ENCODE measurements at regions not wholly inside any gene's neighbourhood (a gene's known extent, or its start where the extent isn't known, plus 50 kb on each side); places are given as distances from the start of the nearest gene placed in this dataset.

DNA sequence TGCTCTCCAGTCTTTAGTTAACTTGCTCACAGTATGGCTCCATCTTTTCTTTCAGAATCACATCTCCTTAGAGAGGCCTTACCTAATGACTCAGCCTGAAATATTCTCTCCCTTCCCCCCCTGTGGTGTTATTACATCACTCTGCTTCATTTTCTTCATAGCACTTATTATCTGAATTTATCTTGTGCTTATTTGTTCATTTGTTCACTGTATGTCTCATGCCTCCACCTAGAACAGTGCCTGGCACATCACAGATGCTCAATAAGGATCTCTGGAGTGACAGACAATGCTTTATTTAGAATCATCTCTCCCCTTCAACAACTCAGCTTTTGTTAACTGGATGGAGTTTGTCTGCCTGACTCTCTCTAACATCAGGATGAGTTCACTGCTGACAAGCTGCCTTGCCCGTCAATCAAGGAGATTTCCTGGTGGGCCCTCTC is 96.6 kb upstream of the MAN1A1 start:
- no peak overlapping the region for H3K27ac Mint-ChIP-seq
- ATAC-seq, result no peak; the same call in 1 of the 2 replicates
- CTCF ChIA-PET, result no interaction called here

DNA sequence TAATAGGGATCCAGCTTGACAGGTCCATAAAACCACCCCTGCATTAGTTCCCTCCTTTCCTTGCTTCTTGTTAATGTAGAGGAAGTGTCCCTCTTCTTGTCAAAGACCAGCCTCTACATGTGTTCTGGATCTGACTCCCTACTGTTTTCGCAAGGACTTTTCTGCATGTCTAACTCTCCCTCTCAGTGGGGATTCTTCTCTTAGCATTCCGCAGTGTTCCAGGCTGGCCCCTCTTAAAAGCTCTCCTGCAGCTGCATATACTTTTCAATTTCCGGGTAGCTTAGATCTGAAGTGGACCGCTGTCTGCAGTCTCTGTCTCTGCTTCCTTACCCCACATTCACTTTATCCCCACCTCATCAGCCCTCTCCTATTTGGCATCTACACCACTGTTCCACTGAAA is 96.1 kb upstream of the MAN1A1 start:
- H3K4me3 Mint-ChIP-seq, result no peak overlapping the region
- no peak overlapping the region for H3K27ac Mint-ChIP-seq
- H3K36me3 Mint-ChIP-seq, result no peaks in the 10 kb centered on the region
- POLR2A ChIA-PET, result interaction anchor here (0.6 kb wide), 1 partner anchor 603 kb away, joined by 3 read pairs; no protein-coding TSS in a partner anchor
- no peak for DNase-seq (ENCODE audit: low spot score)
- H3K27me3 Mint-ChIP-seq (ENCODE audit: low read depth), result no peaks in the 10 kb centered on the region
- CTCF ChIA-PET, result no interaction called here
- peaks cover 17% of the 10 kb centered on the region for H3K9me3 Mint-ChIP-seq
- ATAC-seq, result peak; percentile 55
- peaks cover 18% of the 10 kb centered on the region for H3K4me1 Mint-ChIP-seq
- TF ChIP-seq RORB (CRISPR knock-in tag; IDR thresholded peaks at IDR 0.05) (no peak), MYBL2 (CRISPR knock-in tag; IDR thresholded peaks at IDR 0.05) (no peak), ZNF671 (CRISPR knock-in tag; IDR thresholded peaks at IDR 0.05) (no peak)
- TF ChIP-seq, protein P1, sequence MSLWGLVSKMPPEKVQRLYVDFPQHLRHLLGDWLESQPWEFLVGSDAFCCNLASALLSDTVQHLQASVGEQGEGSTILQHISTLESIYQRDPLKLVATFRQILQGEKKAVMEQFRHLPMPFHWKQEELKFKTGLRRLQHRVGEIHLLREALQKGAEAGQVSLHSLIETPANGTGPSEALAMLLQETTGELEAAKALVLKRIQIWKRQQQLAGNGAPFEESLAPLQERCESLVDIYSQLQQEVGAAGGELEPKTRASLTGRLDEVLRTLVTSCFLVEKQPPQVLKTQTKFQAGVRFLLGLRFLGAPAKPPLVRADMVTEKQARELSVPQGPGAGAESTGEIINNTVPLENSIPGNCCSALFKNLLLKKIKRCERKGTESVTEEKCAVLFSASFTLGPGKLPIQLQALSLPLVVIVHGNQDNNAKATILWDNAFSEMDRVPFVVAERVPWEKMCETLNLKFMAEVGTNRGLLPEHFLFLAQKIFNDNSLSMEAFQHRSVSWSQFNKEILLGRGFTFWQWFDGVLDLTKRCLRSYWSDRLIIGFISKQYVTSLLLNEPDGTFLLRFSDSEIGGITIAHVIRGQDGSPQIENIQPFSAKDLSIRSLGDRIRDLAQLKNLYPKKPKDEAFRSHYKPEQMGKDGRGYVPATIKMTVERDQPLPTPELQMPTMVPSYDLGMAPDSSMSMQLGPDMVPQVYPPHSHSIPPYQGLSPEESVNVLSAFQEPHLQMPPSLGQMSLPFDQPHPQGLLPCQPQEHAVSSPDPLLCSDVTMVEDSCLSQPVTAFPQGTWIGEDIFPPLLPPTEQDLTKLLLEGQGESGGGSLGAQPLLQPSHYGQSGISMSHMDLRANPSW (CRISPR knock-in tag; conservative IDR thresholded peaks at IDR 0.05; ENCODE audit: low read depth), result no peak
- TF ChIP-seq, protein P2, sequence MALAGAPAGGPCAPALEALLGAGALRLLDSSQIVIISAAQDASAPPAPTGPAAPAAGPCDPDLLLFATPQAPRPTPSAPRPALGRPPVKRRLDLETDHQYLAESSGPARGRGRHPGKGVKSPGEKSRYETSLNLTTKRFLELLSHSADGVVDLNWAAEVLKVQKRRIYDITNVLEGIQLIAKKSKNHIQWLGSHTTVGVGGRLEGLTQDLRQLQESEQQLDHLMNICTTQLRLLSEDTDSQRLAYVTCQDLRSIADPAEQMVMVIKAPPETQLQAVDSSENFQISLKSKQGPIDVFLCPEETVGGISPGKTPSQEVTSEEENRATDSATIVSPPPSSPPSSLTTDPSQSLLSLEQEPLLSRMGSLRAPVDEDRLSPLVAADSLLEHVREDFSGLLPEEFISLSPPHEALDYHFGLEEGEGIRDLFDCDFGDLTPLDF (CRISPR knock-in tag; IDR thresholded peaks at IDR 0.05), result no peak
- TF ChIP-seq, protein P3, sequence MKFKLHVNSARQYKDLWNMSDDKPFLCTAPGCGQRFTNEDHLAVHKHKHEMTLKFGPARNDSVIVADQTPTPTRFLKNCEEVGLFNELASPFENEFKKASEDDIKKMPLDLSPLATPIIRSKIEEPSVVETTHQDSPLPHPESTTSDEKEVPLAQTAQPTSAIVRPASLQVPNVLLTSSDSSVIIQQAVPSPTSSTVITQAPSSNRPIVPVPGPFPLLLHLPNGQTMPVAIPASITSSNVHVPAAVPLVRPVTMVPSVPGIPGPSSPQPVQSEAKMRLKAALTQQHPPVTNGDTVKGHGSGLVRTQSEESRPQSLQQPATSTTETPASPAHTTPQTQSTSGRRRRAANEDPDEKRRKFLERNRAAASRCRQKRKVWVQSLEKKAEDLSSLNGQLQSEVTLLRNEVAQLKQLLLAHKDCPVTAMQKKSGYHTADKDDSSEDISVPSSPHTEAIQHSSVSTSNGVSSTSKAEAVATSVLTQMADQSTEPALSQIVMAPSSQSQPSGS (CRISPR knock-in tag; IDR thresholded peaks at IDR 0.05; ENCODE audit: borderline replicate concordance, low read depth), result no peak
- TF ChIP-seq, protein P4, sequence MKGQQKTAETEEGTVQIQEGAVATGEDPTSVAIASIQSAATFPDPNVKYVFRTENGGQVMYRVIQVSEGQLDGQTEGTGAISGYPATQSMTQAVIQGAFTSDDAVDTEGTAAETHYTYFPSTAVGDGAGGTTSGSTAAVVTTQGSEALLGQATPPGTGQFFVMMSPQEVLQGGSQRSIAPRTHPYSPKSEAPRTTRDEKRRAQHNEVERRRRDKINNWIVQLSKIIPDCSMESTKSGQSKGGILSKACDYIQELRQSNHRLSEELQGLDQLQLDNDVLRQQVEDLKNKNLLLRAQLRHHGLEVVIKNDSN (CRISPR knock-in tag; IDR thresholded peaks at IDR 0.05), result no peak

More for the DNA sequence above, 96.6 kb upstream of the MAN1A1 start:
- Mint-ChIP-seq H3K9me3 (peaks cover 17% of the 10 kb centered on the region), H3K36me3 (no peaks in the 10 kb centered on the region), H3K4me3 (no peak overlapping the region), H3K27me3 (ENCODE audit: low read depth) (no peaks in the 10 kb centered on the region), H3K4me1 (peaks cover 18% of the 10 kb centered on the region)
- DNase-seq (ENCODE audit: low spot score), result no peak
- TF ChIP-seq, protein P5, sequence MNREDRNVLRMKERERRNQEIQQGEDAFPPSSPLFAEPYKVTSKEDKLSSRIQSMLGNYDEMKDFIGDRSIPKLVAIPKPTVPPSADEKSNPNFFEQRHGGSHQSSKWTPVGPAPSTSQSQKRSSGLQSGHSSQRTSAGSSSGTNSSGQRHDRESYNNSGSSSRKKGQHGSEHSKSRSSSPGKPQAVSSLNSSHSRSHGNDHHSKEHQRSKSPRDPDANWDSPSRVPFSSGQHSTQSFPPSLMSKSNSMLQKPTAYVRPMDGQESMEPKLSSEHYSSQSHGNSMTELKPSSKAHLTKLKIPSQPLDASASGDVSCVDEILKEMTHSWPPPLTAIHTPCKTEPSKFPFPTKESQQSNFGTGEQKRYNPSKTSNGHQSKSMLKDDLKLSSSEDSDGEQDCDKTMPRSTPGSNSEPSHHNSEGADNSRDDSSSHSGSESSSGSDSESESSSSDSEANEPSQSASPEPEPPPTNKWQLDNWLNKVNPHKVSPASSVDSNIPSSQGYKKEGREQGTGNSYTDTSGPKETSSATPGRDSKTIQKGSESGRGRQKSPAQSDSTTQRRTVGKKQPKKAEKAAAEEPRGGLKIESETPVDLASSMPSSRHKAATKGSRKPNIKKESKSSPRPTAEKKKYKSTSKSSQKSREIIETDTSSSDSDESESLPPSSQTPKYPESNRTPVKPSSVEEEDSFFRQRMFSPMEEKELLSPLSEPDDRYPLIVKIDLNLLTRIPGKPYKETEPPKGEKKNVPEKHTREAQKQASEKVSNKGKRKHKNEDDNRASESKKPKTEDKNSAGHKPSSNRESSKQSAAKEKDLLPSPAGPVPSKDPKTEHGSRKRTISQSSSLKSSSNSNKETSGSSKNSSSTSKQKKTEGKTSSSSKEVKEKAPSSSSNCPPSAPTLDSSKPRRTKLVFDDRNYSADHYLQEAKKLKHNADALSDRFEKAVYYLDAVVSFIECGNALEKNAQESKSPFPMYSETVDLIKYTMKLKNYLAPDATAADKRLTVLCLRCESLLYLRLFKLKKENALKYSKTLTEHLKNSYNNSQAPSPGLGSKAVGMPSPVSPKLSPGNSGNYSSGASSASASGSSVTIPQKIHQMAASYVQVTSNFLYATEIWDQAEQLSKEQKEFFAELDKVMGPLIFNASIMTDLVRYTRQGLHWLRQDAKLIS (CRISPR knock-in tag; IDR thresholded peaks at IDR 0.05; ENCODE audit: borderline replicate concordance), result no peak
- TF ChIP-seq TEAD1 (CRISPR knock-in tag; IDR thresholded peaks at IDR 0.05) (no peak), TEAD4 (CRISPR knock-in tag; IDR thresholded peaks at IDR 0.05) (no peak), ZNF121 (CRISPR knock-in tag; IDR thresholded peaks at IDR 0.05) (no peak), GTF2I (CRISPR knock-in tag; conservative IDR thresholded peaks at IDR 0.05) (no peak), GRHL2 (CRISPR knock-in tag; IDR thresholded peaks at IDR 0.05; ENCODE audit: insufficient replicate concordance, severe bottlenecking) (no peak), JUN (CRISPR knock-in tag; IDR thresholded peaks at IDR 0.05) (no peak), SP1 (CRISPR knock-in tag; conservative IDR thresholded peaks at IDR 0.05) (no peak), ZNF671 (CRISPR knock-in tag; IDR thresholded peaks at IDR 0.05) (no peak), ESRRA (CRISPR knock-in tag; IDR thresholded peaks at IDR 0.05; ENCODE audit: borderline replicate concordance) (no peak), ZNF396 (CRISPR knock-in tag; IDR thresholded peaks at IDR 0.05; ENCODE audit: borderline replicate concordance) (no peak), RELA (CRISPR knock-in tag; IDR thresholded peaks at IDR 0.05; ENCODE audit: borderline replicate concordance) (no peak)
- TF ChIP-seq, protein P6, sequence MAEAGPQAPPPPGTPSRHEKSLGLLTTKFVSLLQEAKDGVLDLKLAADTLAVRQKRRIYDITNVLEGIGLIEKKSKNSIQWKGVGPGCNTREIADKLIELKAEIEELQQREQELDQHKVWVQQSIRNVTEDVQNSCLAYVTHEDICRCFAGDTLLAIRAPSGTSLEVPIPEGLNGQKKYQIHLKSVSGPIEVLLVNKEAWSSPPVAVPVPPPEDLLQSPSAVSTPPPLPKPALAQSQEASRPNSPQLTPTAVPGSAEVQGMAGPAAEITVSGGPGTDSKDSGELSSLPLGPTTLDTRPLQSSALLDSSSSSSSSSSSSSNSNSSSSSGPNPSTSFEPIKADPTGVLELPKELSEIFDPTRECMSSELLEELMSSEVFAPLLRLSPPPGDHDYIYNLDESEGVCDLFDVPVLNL (CRISPR knock-in tag; IDR thresholded peaks at IDR 0.05; ENCODE audit: borderline replicate concordance, low read depth), result no peak
- TF ChIP-seq, protein P7, sequence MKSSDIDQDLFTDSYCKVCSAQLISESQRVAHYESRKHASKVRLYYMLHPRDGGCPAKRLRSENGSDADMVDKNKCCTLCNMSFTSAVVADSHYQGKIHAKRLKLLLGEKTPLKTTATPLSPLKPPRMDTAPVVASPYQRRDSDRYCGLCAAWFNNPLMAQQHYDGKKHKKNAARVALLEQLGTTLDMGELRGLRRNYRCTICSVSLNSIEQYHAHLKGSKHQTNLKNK (CRISPR knock-in tag; IDR thresholded peaks at IDR 0.05), result no peak
- TF ChIP-seq, protein P8, sequence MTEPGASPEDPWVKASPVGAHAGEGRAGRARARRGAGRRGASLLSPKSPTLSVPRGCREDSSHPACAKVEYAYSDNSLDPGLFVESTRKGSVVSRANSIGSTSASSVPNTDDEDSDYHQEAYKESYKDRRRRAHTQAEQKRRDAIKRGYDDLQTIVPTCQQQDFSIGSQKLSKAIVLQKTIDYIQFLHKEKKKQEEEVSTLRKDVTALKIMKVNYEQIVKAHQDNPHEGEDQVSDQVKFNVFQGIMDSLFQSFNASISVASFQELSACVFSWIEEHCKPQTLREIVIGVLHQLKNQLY (CRISPR knock-in tag; IDR thresholded peaks at IDR 0.05), result no peak
- TF ChIP-seq, protein P9, sequence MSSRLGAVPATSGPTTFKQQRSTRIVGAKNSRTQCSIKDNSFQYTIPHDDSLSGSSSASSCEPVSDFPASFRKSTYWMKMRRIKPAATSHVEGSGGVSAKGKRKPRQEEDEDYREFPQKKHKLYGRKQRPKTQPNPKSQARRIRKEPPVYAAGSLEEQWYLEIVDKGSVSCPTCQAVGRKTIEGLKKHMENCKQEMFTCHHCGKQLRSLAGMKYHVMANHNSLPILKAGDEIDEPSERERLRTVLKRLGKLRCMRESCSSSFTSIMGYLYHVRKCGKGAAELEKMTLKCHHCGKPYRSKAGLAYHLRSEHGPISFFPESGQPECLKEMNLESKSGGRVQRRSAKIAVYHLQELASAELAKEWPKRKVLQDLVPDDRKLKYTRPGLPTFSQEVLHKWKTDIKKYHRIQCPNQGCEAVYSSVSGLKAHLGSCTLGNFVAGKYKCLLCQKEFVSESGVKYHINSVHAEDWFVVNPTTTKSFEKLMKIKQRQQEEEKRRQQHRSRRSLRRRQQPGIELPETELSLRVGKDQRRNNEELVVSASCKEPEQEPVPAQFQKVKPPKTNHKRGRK (CRISPR knock-in tag; IDR thresholded peaks at IDR 0.05; ENCODE audit: borderline replicate concordance), result no peak
- POLR2A ChIA-PET, result interaction anchor here (0.6 kb wide), 1 partner anchor 603 kb away, joined by 3 read pairs; no protein-coding TSS in a partner anchor
